Stimulated activated CD8-positive, alpha-beta memory T cell treated with anti-CD3 and anti-CD28 coated beads, Interleukin-12 subunit alpha, Interleukin-12 subunit beta, amount 100 ng/mL, for 24 hours (primary cell): ENCODE measurements at regions not wholly inside any gene's neighbourhood (a gene's known extent, or its start where the extent isn't known, plus 50 kb on each side); places are given as distances from the start of the nearest gene placed in this dataset.

Experiments
- DNase-seq: peaks from one replicate; pipeline ENCODE4 v3.0.0-alpha.2; 2020; ENCODE audit errors: extremely low read depth

DNA sequence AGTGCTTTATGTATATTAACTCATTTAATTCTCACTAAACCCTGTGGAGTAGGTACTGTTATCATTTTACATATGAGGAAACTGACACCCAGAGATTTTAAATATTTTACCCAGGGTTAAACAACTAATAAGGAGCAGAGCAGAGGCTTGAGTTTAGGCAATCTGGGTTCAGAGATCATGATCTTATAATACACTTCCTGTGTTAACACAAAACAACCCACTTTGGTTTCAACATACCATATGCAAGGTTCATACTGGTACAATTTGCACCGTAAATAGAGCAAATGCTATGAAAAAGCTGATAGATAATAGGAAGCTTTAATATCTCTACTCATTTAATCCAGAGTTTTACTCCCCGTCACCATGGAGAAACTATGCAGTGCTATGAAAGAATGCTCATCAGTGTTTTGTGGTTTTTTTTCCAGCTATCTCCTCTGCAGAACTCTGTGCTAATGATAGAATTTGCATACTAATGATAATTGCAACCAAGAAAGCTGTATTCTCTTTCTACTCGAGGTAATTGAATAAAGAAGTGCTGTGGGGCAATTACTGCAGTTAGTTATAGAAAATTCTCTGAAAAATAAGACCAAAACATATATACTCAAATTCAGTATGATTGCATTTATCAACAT, 138.8 kb upstream of the MAP9 start:
- DNase-seq, result no peak

DNA sequence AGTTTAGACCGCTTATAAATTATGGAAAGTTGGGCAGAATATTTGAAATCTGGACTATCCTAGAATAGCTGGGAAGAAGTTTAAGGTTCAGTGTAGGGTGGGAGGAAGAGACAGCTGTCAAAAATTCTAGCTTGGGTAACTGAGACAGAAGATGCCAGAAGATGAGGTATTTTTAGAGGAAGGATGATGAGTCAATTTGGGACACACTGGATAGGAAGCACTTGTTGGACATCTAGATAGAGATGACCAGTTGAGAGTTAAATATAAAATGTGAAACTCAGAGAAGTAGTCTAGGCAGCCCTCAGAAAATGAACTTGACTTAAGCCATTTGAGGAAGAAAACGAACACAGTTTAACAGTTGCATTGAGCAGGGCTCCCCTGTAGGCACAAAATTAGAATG, 137.9 kb upstream of the MAP9 start:
- no peak for DNase-seq

DNA sequence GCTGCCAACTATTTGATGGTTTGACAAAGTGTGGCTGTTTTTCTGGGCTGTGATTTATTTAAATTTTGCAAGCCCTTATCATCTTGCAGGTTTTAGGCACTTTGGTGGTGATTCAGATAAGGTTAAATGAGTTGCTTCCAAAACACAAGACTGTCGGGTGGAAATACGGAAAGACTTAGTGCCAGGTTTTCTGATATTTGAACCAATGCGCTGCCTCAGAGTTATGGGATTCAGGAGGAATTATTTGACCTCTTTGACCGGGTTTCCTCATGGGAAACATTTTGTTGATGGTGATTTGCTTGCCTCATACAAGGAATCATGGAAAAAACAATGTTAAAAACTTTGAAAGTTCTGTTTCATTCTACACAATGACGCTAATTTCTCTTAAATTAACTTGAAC, 136.1 kb upstream of the MAP9 start:
- DNase-seq, result no peak

DNA sequence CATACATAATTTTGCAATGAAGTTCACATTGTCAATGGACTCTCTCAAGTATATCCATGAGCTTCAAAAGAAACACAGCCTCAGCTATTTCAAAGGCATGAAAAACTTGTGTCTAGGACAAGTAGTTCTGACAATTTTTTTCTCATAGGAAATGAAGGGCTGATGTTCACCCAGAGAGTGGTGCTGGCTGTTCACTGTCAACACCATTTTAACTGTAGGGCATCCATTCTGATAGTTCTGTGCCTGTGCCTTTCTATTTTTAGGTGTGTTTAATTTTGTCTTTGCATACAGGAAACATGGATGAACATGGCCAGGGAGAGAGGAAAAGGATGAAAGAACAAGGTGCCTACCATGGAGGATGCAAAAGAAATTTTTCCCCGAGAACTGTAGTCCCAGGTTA, 135.3 kb upstream of the MAP9 start:
- no peak for DNase-seq

DNA sequence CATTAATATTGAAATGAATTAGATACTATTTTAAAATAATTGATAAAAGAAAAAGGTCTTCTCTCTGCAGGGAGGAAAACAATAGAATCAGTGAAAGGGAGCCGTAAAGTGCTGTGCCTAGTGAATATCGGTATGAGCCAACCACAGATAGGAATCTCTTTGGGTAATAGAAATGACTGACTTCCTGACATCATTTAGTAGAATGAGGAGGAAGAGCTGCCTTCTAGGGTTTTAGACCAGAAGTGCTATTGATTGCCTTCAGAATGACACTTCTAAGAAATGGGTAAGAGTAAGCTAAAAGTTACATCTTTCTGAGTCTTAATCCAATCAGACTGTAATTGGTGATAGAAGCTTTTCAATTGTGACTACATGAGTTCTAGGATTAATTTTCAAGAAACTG, 134.0 kb upstream of the MAP9 start:
- DNase-seq, result no peak

DNA sequence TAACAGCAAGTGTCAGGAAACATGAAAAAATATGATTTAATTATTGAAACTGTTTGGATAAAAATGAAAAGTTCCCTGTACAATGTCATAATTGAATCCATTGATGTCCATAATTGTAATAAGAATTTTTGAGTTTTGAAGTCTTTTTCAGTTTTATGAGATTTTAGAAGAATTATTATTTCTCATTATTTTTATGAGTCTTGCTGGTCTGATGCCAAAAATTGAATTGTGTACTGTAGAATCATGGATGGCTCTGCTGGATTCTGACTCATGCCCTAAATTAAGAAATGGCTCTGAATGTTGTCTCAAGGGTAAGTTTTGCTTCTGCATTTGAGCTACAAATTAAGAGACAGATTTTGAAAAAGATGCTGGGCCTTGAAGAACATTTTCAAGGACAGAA, 132.8 kb upstream of the MAP9 start:
- no peak for DNase-seq

DNA sequence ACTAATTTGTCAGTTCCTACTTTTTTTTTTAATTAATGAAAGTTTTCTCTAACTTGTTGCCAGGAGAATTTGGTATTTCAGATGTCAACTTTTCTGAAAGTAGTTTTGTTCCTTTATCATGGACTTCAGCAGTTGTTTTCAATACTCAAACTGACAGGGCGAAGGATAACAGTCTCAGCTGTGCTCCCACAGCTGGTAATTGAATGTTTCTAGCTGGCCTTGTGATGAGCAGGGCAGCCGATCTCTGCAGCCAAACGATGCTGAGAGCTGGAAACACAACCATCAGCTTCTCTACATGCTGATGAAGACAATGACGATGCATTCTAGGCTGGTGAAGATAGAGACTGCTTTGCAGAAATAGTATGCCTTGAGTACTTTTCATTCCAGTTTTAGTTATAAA, 130.0 kb upstream of the MAP9 start:
- no peak for DNase-seq

DNA sequence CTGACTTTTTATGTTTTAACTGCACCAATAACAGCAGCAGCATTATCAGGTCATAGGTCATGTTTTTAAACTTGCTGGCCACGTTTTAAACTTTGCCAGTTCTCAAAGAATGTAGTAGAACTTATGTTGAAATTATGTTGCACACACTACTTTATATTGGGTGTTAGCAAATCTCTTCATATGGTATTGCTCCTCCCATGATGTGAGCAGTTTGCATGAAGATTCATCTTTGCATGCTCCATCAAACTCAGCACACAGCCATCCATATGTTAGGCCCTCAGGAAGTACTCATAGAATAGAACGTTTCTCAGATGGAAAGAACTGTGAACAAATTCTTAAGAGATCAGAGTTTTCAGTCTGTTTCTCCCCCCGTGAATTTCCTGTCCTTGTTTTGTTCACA, 128.6 kb upstream of the MAP9 start:
- DNase-seq, result no peak

DNA sequence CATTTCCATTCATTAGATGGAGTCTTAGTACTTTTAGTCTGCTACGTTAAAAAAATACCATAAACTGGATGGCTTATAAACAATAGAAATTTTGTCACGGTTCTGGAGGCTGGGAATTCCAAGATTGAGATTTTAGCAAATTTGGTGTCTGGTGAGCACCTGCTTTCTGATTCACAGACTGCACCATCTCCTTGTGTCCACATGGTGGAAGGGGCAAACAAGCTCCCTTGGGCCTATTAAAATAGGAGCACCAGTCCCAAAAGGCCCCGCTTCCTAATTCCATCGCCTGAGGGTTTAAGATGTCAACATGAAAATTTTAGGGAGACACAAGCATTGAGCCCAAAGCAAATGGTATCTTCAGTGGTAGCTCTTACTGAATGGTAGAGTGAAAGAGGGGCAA, 120.5 kb upstream of the MAP9 start:
- no peak for DNase-seq

DNA sequence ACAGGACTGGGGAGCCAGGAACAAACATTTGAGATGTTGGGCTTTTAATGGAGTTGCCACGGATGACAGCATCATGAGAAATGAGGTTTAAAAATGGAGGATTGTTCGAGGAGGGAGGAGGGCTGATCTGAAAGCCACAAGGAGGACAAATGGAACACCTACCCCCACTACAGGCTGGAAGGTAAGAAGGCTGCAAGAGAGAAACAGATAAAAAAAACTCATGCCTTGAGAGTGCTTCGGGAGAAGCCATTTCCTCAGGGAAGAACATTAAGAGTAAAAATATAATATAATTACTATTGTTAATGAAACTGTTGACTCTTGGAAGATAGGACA, 119.5 kb upstream of the MAP9 start:
- no peak for DNase-seq

DNA sequence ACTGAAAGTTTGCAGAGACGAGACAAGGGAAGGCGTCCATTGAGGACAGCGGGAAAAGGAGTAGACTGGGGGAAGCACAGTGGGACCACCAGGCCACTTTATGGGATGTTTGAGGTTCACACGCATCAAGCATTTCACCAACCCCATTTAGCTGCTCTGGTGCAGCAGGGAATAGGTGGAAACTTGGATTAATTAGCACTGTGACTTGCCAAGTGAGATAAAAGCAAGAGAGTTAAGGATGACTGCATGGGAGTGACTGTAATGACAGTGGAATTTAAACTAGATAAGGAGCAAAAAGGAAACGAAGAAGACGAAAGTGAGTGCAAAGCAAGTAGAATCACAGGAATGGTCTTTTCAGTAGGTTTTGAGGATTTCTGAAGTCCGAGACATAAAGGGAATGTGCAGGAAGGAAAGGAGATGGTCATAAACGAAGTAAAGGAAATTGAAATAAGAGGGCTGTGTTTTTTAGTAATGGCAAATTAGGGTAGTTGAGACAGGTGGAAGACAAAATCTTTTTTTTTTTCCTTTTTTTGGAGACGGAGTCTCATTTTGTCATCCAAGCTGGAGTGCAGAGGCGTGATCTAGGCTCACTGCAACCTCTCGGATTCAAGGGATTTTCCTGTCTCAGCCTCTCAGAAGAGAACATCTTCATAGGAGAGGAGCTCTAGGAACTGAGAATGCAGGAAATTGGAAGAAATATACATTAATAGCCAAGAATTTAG, 119.0 kb upstream of the MAP9 start:
- DNase-seq, result no peak

DNA sequence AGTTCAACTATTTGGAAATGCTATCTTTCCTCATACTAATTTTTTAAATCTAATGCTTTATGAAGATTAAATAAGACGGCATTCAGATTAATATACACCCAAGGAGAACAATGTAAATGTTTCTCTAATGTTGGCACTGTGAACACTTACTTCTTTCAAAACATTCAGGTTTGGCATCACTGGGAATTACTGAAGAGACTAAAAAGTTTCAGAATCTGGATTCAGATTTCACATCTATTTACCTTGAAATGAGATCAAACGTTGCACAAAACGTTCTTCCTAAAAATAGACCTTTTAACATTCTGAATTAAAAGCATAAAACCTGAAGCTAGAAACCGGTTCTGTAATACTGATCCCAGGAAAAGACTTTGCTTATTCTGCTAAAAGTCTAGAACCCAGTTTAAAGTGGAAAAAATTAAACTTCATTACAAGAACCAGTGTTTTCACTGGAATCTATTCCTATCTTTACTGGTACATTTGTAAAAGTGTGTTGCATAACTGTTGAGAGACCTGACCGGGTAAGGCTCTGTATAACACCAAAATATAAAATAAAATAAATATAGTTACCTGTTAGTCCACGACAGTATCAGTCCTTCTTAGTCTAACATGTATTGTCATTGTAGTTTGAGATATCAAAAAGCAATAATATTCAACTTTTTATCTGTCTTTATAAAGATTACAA, 117.4 kb upstream of the MAP9 start:
- no peak for DNase-seq

DNA sequence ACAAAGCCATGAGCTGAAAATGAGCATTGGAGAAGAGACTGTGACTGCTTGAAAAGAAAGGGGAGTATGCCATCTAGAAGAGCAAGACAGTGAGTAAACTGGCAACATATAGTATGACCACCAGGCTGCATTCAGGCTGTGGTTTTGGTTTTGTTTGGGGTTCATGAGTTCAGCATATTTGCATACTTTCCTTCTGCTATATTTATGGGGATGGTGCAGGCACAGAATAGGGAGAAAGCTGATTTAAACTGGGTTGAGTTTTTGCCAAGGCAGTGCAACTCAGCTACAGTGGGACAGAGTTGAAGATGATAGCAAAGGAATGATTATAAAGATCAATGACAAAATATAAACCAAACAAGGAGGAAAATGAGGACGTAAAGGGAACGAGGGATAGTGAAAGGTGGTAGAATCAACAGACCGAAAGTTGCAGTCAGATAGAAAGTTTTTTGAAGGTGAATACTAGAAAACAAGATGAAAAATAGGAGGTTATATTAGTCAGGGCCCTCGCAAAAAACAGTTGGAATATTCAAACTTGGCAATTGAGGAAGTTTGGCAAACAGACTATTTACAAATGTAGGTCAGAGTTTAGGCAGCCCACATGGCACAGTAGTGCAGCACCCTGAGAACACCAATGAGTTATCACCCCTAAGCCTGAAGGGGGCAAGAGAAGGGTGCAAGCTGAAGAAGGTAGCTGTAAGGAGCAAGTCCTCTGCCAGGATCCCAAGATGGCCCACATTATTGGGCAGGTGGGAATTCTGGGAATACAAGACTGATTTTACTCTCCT, 114.8 kb upstream of the MAP9 start:
- DNase-seq, result no peak

DNA sequence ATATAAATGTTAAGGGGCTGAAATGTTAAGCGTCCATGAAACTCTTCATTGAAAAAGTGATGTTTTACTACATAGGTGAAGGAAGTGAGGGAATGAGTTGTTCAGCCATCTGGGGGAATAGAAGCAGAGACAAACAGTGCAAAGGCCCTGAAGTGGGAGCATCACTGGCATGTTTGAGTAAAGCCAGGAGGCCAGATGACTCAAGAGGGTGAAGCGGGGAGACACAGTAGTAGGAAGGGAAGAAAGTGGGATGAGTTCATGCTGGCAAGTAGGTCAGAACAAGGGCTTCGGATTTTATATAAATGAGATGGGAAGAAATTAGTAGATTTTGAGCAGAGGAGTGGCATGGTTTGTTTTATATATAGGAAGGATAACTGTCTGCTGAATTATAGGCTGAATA, 112.5 kb upstream of the MAP9 start:
- no peak for DNase-seq

DNA sequence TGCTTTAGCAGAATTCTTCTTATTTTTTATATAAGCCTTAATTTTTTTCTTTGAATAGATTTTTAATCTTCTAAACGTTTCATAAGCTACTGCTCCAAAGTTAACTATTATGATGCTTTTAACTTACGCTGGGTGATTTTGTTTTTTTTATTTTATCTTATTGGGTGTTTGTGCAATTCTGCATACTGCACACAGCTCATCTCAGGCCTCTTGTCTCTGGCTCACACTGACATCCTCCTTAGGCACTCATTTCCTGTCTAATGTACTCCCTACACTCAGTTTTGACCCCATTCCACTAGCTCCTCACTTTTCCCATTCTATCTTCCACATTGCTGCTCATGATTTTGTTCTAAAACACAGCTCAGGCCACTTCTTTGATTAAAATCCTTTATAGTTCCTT, 111.9 kb upstream of the MAP9 start:
- no peak for DNase-seq

DNA sequence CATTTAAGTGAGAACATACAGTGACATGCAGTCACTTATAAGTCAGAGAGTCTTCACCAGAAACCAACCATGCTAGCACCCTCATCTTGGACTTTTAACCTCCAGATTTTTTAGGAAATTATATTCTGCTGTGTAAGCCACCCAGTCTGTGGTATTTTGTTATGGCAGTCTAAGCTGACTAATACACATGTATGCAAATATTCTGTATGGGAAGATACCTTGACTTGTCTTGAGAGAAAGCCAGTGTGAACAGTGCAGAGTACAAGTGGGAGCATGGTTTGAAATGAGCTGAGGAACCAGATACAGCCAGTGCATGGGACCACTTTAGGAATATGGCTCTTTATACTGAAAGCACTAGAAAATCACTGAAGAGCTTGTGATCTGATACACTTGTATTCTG, 110.4 kb upstream of the MAP9 start:
- DNase-seq, result no peak

DNA sequence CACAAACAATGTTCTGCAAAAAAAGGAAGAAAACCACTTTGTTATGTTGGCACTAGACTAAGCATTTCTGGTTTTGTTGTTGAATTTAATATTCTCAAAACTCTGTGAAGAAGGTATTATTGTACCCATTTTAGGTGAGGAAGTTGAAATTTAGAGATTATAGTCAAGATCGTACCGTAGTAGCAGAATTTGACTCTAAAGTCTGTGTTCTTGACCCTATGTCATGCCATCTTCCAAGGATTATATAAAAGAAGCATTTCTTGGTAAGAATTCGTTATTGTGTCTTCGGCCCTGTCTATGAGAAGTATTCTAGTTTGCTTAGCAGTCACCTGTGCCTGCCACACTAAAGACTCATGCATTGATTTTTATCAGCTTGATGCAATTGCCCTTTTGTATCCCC, 104.4 kb upstream of the MAP9 start:
- no peak for DNase-seq

DNA sequence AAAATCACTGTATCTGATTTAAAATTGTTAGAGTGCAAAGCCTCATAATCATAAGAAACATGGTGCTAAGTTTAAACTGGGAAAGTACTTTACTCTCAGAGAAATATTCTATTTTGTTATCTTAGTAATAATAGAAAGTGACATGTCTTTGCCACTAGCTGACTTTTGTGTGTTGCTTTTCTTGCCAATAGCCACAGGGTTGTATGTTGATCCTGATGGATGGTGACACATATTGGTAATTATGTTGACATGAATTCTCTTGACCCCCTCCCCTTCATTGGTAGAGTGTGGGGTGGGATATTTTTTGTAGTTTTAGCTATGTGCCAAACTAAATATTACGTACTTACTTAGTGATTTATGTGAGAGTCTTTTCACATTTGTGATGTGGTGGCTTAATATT, 103.1 kb upstream of the MAP9 start:
- DNase-seq, result no peak

DNA sequence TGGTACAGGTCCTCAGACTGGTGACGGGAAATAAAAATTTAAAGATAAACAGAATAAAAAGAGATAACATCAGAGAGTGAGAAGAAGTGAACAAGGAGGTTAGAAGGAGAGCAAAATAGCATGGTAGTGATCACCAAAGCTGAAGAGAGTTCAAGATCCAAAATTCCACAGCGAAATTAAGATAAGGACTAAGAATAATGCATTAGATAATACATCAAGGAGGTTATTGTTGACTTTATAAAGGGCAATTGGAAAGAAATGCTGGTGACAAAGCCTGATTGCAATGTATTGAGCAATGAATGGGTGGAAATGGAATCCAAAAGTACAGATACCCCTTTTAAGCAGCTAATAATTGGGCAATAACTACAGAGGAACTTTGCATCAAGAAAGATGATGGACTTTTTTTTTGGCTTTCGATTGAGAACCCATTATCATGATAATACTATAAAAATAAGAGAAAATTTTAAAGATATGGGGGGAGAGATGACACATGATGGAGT, 101.6 kb upstream of the MAP9 start:
- no peak for DNase-seq

DNA sequence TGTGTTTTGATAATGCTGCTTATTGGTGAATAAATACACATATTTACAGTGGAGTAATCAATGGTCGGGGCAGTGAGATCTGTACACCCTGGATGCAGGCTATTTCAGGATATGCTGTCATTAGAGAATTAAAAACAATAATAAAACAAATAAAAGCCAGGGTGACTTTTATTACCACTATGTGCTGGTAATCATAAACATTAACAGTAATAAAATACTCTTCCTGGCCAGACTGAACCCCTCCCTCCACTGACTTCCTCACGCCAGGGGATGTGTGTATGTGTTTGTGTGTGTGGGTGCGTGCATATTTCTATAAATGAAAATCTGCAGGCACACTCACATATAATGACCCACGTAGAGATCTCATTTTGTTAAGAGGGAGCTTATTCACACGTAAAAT, 98.0 kb upstream of the MAP9 start:
- no peak for DNase-seq

DNA sequence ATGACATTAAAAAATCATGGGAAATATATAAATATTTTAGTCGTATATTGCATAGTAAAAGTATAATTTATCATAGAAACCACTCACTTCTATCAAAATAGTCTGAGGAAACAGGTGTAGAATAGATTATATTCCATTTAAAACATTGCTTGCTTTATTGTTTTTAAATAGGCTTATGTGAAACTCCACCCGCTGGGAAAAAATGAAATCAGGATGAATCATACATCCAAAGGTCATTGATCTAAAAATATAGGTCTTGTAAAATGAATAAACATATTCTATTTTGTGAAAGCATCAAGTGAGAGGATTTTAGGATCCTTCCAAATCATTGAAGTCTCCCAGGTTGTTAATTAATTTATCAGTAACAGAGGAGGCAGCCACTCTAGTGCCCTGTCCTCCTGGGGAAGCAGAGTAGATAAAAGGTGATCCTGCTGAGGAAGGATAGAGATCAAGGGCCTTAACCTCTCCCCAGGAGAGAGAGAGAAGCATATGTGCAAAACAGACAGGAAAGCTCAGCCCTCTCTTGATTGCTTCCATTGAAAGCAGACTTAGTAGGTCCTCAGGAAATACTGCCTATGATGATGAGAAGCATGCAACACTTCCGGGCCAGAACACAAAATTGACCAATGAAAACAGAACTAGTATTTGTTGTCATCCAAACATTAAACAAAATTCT, 96.8 kb upstream of the MAP9 start:
- no peak for DNase-seq

DNA sequence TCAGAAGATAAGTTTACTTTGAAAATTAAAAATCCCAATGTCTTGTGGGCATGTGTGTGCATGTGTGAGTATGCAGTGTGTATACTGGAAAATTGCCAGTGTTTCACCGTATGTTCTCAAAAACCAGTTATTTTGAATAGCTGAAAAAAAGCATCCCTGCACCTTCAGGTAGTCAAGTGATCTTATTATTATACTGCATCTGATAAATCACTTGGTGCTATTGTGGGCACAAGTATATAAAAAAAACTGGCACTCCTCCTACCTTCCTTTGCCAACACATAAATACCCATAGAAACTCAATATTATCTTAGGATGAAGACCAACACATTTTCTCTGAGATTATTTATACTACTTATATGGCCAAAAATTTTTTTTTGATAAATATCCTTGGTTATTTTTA, 91.5 kb upstream of the MAP9 start:
- DNase-seq, result no peak
